ENCODE measurements at regions not wholly inside any gene's neighbourhood (a gene's known extent, or its start where the extent isn't known, plus 50 kb on each side); places are given as distances from the start of the nearest gene placed in this dataset.
"Not testable (repeated sequence)": the region's sequence is repeated elsewhere in the genome, so short reads cannot be mapped to it uniquely, and the experiment has no call there.

DNA sequence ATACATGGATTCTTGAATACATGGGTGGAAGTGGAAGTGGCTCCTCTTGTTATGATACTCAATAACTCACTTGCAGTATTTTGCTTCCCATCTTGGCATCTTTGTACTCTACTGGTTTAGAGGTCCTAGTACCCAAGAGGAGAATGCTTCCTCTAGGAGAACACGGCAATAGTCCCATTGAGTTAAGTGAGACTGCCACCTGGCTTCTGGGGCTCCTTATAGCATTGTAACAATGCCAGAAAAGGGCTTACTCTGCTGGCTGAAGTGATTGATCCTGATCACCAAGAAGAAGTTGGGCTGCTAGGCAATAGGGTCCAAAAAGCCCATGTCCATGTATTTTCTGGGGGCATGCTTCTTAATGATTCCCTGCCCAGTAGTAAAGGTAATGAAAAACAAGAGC is 627.6 kb upstream of the SGCD start:
- no peak overlapping the region for H3K4me3 ChIP-seq (ENCODE audit: low read depth in 1 of 2, low read length in 2 of 2)
- no peaks in the 10 kb centered on the region for H3K36me3 ChIP-seq (ENCODE audit: insufficient read depth, low read length)
- no peak for DNase-seq
- no peaks in the 10 kb centered on the region for H3K4me1 ChIP-seq (ENCODE audit: insufficient read depth, low read length)
- TF ChIP-seq EZH2 (IDR thresholded peaks at IDR 0.05; ENCODE audit: borderline replicate concordance, low read depth, low read length, severe bottlenecking), result no peak
- TF ChIP-seq, protein P1, sequence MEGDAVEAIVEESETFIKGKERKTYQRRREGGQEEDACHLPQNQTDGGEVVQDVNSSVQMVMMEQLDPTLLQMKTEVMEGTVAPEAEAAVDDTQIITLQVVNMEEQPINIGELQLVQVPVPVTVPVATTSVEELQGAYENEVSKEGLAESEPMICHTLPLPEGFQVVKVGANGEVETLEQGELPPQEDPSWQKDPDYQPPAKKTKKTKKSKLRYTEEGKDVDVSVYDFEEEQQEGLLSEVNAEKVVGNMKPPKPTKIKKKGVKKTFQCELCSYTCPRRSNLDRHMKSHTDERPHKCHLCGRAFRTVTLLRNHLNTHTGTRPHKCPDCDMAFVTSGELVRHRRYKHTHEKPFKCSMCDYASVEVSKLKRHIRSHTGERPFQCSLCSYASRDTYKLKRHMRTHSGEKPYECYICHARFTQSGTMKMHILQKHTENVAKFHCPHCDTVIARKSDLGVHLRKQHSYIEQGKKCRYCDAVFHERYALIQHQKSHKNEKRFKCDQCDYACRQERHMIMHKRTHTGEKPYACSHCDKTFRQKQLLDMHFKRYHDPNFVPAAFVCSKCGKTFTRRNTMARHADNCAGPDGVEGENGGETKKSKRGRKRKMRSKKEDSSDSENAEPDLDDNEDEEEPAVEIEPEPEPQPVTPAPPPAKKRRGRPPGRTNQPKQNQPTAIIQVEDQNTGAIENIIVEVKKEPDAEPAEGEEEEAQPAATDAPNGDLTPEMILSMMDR (IDR thresholded peaks at IDR 0.05; ENCODE audit: borderline replicate concordance, extremely low read depth, low read length, poor library complexity, severe bottlenecking), result no peak
- H3K79me2 ChIP-seq (ENCODE audit: insufficient read depth, low read length), result no peaks in the 10 kb centered on the region
- H3K9ac ChIP-seq (ENCODE audit: low read depth, low read length), result no peak overlapping the region
- ATAC-seq (ENCODE audit: insufficient read depth, low read depth), result no peak
- H3K27me3 ChIP-seq (ENCODE audit: insufficient read depth, low read length, poor library complexity), result no peaks in the 10 kb centered on the region
- no peak overlapping the region for H3K27ac ChIP-seq (ENCODE audit: low read length)
- H3K4me2 ChIP-seq (ENCODE audit: insufficient read depth, low read length), result no peak overlapping the region
- no peaks in the 10 kb centered on the region for H4K20me1 ChIP-seq (ENCODE audit: insufficient read depth, low read length)
- no peaks in the 10 kb centered on the region for H3K9me3 ChIP-seq (ENCODE audit: insufficient read depth, low read length, severe bottlenecking)
- H2AFZ ChIP-seq (ENCODE audit: low read depth, low read length), result no peak overlapping the region

- Histone ChIP-seq H3K36me3 (ENCODE audit: insufficient read depth, low read length) (no peaks in the 10 kb centered on the region), H3K79me2 (ENCODE audit: insufficient read depth, low read length) (no peaks in the 10 kb centered on the region), H3K4me3 (ENCODE audit: low read depth in 1 of 2, low read length in 2 of 2) (no peak overlapping the region), H3K4me1 (ENCODE audit: insufficient read depth, low read length) (no peaks in the 10 kb centered on the region), H3K4me2 (ENCODE audit: insufficient read depth, low read length) (no peak overlapping the region), H4K20me1 (ENCODE audit: insufficient read depth, low read length) (no peaks in the 10 kb centered on the region), H3K27ac (ENCODE audit: low read length) (no peak overlapping the region), H3K27me3 (ENCODE audit: insufficient read depth, low read length, poor library complexity) (no peaks in the 10 kb centered on the region), H3K9me3 (ENCODE audit: insufficient read depth, low read length, severe bottlenecking) (no peaks in the 10 kb centered on the region), H3K9ac (ENCODE audit: low read depth, low read length) (no peak overlapping the region), H2AFZ (ENCODE audit: low read depth, low read length) (no peak overlapping the region)
- no peak for ATAC-seq (ENCODE audit: insufficient read depth, low read depth)
- DNase-seq, result no peak
- TF ChIP-seq EZH2 (IDR thresholded peaks at IDR 0.05; ENCODE audit: borderline replicate concordance, low read depth, low read length, severe bottlenecking), result no peak
- TF ChIP-seq, protein P1 (IDR thresholded peaks at IDR 0.05; ENCODE audit: borderline replicate concordance, extremely low read depth, low read length, poor library complexity, severe bottlenecking), result peak; percentile 46
Measured at GRCh38 chr5:155700333-155700732, 626.6 kb upstream of the SGCD start.

GRCh38 chr5:155711882-155712281 is 615.1 kb upstream of the SGCD start:
- Histone ChIP-seq H4K20me1 (ENCODE audit: insufficient read depth, low read length) (no peaks in the 10 kb centered on the region), H3K9ac (ENCODE audit: low read depth, low read length) (no peak overlapping the region), H3K27me3 (ENCODE audit: insufficient read depth, low read length, poor library complexity) (peaks cover 3% of the 10 kb centered on the region), H3K4me2 (ENCODE audit: insufficient read depth, low read length) (no peak overlapping the region), H3K4me1 (ENCODE audit: insufficient read depth, low read length) (no peaks in the 10 kb centered on the region), H3K79me2 (ENCODE audit: insufficient read depth, low read length) (no peaks in the 10 kb centered on the region), H2AFZ (ENCODE audit: low read depth, low read length) (no peak overlapping the region), H3K27ac (ENCODE audit: low read length) (no peak overlapping the region), H3K4me3 (ENCODE audit: low read depth in 1 of 2, low read length in 2 of 2) (no peak overlapping the region), H3K36me3 (ENCODE audit: insufficient read depth, low read length) (no peaks in the 10 kb centered on the region), H3K9me3 (ENCODE audit: insufficient read depth, low read length, severe bottlenecking) (no peaks in the 10 kb centered on the region)
- TF ChIP-seq, protein P1 (IDR thresholded peaks at IDR 0.05; ENCODE audit: borderline replicate concordance, extremely low read depth, low read length, poor library complexity, severe bottlenecking), result no peak
- no peak for TF ChIP-seq EZH2 (IDR thresholded peaks at IDR 0.05; ENCODE audit: borderline replicate concordance, low read depth, low read length, severe bottlenecking)
- no peak for DNase-seq
- ATAC-seq (ENCODE audit: insufficient read depth, low read depth), result no peak

DNA sequence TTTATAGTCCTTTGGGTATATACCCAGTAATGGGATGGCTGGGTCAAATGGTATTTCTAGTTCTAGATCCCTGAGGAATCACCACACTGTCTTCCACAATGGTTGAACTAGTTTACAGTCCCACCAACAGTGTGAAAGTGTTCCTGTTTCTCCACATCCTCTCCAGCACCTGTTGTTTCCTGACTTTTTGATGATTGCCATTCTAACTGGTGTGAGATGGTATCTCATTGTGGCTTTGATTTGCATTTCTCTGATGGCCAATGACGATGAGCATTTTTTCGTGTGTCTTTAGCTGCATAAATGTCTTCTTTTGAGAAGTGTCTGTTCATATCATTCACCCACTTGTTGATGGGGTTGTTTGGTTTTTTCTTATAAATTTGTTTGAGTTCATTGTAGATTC is 612.5 kb upstream of the SGCD start:
- H3K9me3 ChIP-seq (ENCODE audit: insufficient read depth, low read length, severe bottlenecking); H3K4me3 ChIP-seq (ENCODE audit: low read depth in 1 of 2, low read length in 2 of 2); H3K4me2 ChIP-seq (ENCODE audit: insufficient read depth, low read length); H4K20me1 ChIP-seq (ENCODE audit: insufficient read depth, low read length); DNase-seq; H3K9ac ChIP-seq (ENCODE audit: low read depth, low read length); H3K36me3 ChIP-seq (ENCODE audit: insufficient read depth, low read length); H3K79me2 ChIP-seq (ENCODE audit: insufficient read depth, low read length); ATAC-seq (ENCODE audit: insufficient read depth, low read depth); H3K27ac ChIP-seq (ENCODE audit: low read length); H2AFZ ChIP-seq (ENCODE audit: low read depth, low read length); H3K4me1 ChIP-seq (ENCODE audit: insufficient read depth, low read length); H3K27me3 ChIP-seq (ENCODE audit: insufficient read depth, low read length, poor library complexity): not testable (repeated sequence)

Data from DND-41 (cell line).